ENCODE measurements at regions not wholly inside any gene's neighbourhood (a gene's known extent, or its start where the extent isn't known, plus 50 kb on each side); places are given as distances from the start of the nearest gene placed in this dataset.

DNA sequence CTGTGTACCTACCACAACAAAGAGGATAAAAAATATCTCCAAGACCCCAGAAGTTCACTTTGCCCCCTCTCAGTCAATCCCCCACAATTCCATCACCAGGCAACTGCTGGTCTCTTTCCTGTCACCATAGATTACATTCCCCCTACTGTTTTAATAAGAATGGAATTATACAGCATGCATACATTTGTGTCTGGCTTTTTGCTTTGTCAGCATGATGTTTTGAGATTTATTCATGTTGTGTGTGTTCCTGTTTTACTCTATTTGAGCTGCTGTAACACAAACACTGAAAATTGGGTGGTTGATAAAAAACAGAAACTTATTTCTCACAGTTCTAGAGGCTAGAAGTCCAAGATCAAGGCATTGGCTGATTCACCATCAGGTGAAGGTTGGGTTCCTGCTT lies 214.5 kb upstream of the IGFBP3 start:
- no peak for TF ChIP-seq REST (IDR thresholded peaks at IDR 0.05)
- TF ChIP-seq CTCF (IDR thresholded peaks at IDR 0.05; ENCODE audit: low read depth, low read length, missing input control): no peak
- no peak for TF ChIP-seq EGR1 (IDR thresholded peaks at IDR 0.05; ENCODE audit: low read depth in 2 of 2)
- no peak for TF ChIP-seq FOXA1 (IDR thresholded peaks at IDR 0.05)

Data from liver (tissue), 3 donors.